ENCODE measurements at regions not wholly inside any gene's neighbourhood (a gene's known extent, or its start where the extent isn't known, plus 50 kb on each side); places are given as distances from the start of the nearest gene placed in this dataset.

DNA sequence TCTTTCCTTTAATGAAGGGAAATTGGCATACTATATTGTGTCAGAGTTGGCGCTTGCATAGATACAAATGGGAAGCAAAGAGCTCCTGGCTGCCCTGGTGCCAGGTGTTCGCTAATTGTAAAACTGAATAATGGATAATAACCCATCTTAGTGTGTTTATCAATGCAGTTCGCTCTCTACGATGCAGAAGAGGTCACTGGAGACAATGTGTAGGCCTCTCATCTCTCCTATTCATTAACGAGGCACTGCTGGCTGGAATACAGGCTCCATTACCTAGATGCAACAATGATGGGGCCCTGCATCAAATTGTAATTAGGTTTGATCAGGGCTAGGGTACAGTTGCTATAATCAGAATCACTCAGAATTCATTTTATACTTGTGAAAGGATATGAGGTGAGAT lies 171.0 kb downstream of the RMI1 start:
- no peak overlapping the region for H3K27ac ChIP-seq (ENCODE audit: insufficient read depth, low read length)
- BruUV-seq (replicated peaks), result no TSS peak
- ChIA-PET POLR2A (ENCODE audit: unreplicated experiment) (no interaction called here), CTCF (interaction anchor here (0.6 kb wide), 1 partner anchor 16 kb away, joined by 3 read pairs; no protein-coding TSS in a partner anchor)
- intact Hi-C loops (cut with micrococcal nuclease), result loop anchor here (10.0 kb wide), 1 partner anchor 47 kb away; no protein-coding TSS in a partner anchor
- H2AFZ ChIP-seq (replicated peaks; ENCODE audit: low read length, poor library complexity), result no peak overlapping the region
- no peak for ATAC-seq (ENCODE audit: low read depth)
- no peak overlapping the region for H2BK20ac ChIP-seq (ENCODE audit: low read depth, low read length)
- peaks cover 16% of the 10 kb centered on the region for H3K4me1 ChIP-seq (ENCODE audit: control insufficient read depth, insufficient read depth, low read length)
- H4K5ac ChIP-seq (ENCODE audit: low read depth, low read length), result no peak overlapping the region
- no peak overlapping the region for H2BK15ac ChIP-seq (ENCODE audit: low read depth, low read length)
- no peaks in the 10 kb centered on the region for H3K9me3 ChIP-seq (ENCODE audit: control insufficient read depth, insufficient read depth, low read length)
- H3K79me1 ChIP-seq (ENCODE audit: low read depth in 1 of 2, low read length in 2 of 2), result no peaks in the 10 kb centered on the region
- no peak overlapping the region for H3K23ac ChIP-seq (ENCODE audit: low read depth, low read length)
- no peak overlapping the region for H4K8ac ChIP-seq (ENCODE audit: low read depth in 2 of 2, low read length in 2 of 2)
- H2AK5ac ChIP-seq (ENCODE audit: low read depth, low read length), result no peak overlapping the region
- no peak overlapping the region for H3K4me2 ChIP-seq (ENCODE audit: low read depth, low read length)
- no peak overlapping the region for H3K14ac ChIP-seq (replicated peaks; ENCODE audit: low read depth, low read length)
- H3K9ac ChIP-seq (ENCODE audit: low read depth, low read length), result no peak overlapping the region
- in situ Hi-C loops (cut with MboI; ENCODE audit: low sequenced_read_pairs), result no loop called here
- no peak overlapping the region for H3K4me3 ChIP-seq (ENCODE audit: insufficient read depth, low read depth, low read length)
- H3K9me1 ChIP-seq (ENCODE audit: insufficient read depth, low read length), result no peaks in the 10 kb centered on the region
- dilution Hi-C loops (cut with HindIII; ENCODE audit: low sequenced_read_pairs, unreplicated experiment), result no loop called here
- WGBS, 2 experiments (ENCODE audit: extremely low coverage in 2 of 2, insufficient read length in 1 of 2), result no CpG with 5 or more reads among the region's 5 CpGs
- H2BK120ac ChIP-seq (ENCODE audit: low read depth, low read length), result no peak overlapping the region
- H3K36me3 ChIP-seq (ENCODE audit: control insufficient read depth, insufficient read depth, low read length), result no peaks in the 10 kb centered on the region
- H2BK5ac ChIP-seq (ENCODE audit: low read depth, low read length, poor library complexity, severe bottlenecking), result no peak overlapping the region
- TF ChIP-seq, protein P1, sequence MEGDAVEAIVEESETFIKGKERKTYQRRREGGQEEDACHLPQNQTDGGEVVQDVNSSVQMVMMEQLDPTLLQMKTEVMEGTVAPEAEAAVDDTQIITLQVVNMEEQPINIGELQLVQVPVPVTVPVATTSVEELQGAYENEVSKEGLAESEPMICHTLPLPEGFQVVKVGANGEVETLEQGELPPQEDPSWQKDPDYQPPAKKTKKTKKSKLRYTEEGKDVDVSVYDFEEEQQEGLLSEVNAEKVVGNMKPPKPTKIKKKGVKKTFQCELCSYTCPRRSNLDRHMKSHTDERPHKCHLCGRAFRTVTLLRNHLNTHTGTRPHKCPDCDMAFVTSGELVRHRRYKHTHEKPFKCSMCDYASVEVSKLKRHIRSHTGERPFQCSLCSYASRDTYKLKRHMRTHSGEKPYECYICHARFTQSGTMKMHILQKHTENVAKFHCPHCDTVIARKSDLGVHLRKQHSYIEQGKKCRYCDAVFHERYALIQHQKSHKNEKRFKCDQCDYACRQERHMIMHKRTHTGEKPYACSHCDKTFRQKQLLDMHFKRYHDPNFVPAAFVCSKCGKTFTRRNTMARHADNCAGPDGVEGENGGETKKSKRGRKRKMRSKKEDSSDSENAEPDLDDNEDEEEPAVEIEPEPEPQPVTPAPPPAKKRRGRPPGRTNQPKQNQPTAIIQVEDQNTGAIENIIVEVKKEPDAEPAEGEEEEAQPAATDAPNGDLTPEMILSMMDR (conservative IDR thresholded peaks at IDR 0.05; ENCODE audit: low read depth, low read length), result no peak
- TF ChIP-seq POLR2A (IDR thresholded peaks at IDR 0.05; ENCODE audit: low read depth, low read length) (no peak), CEBPB (IDR thresholded peaks at IDR 0.05; ENCODE audit: low read depth, low read length) (no peak), BHLHE40 (IDR thresholded peaks at IDR 0.05; ENCODE audit: low read depth, low read length) (no peak), CHD1 (IDR thresholded peaks at IDR 0.05; ENCODE audit: low read depth, low read length) (no peak), SMC3 (IDR thresholded peaks at IDR 0.05; ENCODE audit: low read depth, low read length) (no peak), RCOR1 (IDR thresholded peaks at IDR 0.05; ENCODE audit: insufficient replicate concordance, low read length) (no peak), MXI1 (IDR thresholded peaks at IDR 0.05; ENCODE audit: borderline replicate concordance, low read depth, low read length) (no peak)
- TF ChIP-seq, protein P2, sequence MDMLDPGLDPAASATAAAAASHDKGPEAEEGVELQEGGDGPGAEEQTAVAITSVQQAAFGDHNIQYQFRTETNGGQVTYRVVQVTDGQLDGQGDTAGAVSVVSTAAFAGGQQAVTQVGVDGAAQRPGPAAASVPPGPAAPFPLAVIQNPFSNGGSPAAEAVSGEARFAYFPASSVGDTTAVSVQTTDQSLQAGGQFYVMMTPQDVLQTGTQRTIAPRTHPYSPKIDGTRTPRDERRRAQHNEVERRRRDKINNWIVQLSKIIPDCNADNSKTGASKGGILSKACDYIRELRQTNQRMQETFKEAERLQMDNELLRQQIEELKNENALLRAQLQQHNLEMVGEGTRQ (IDR thresholded peaks at IDR 0.05; ENCODE audit: low read depth, low read length), result no peak
- no peak overlapping the region for H3K18ac ChIP-seq (ENCODE audit: low read depth, low read length)
- no peak overlapping the region for H4K91ac ChIP-seq (ENCODE audit: insufficient read depth, low read depth, low read length)
- H3K56ac ChIP-seq (ENCODE audit: extremely low read depth, insufficient read depth, low read length), result no peak overlapping the region
- H2AK9ac ChIP-seq (replicated peaks; ENCODE audit: low read depth, low read length, poor library complexity), result no peak overlapping the region
- H3K27me3 ChIP-seq (ENCODE audit: control insufficient read depth, insufficient read depth, low read length), result no peaks in the 10 kb centered on the region
- no peaks in the 10 kb centered on the region for H4K20me1 ChIP-seq (ENCODE audit: insufficient read depth, low read length)
- H3K4ac ChIP-seq (ENCODE audit: low read depth, low read length), result no peak overlapping the region
- DNase-seq, result no peak
